Small intestine (tissue), 7 donors: ENCODE measurements at regions not wholly inside any gene's neighbourhood (a gene's known extent, or its start where the extent isn't known, plus 50 kb on each side); places are given as distances from the start of the nearest gene placed in this dataset.

Experiments
- DNase-seq, 2 donors: peaks; one replicate each; pipeline versions ENCODE4 v3.0.0 to v3.0.0-alpha.2; 2013
- FAIRE-seq: peaks from 2 replicates; lab custom pipeline; 2012; peaks lifted over from hg19 to GRCh38; lab: Jason Lieb, UNC
- H3K27ac ChIP-seq, 3 donors: one replicate each; pipeline ENCODE4 v1.5.1; 2013; ENCODE audit warnings: low read length in 2 of 3, mild to moderate bottlenecking in 2 of 3, control low read depth in 1 of 3, inconsistent platforms in 1 of 3, low read depth in 1 of 3, moderate library complexity in 1 of 3
- H3K27me3 ChIP-seq, 3 donors: one replicate each; pipeline ENCODE4 v1.6.1; 2013; ENCODE audit warnings: low read length in 3 of 3, inconsistent platforms in 1 of 3; ENCODE audit not compliant: control insufficient read depth in 3 of 3, insufficient read depth in 3 of 3
- H3K36me3 ChIP-seq, 3 donors: one replicate each; pipeline ENCODE4 v1.6.1; 2013; ENCODE audit warnings: low read length in 3 of 3, inconsistent platforms in 1 of 3, low read depth in 1 of 3, mild to moderate bottlenecking in 1 of 3, moderate library complexity in 1 of 3; ENCODE audit not compliant: control insufficient read depth in 3 of 3, insufficient read depth in 2 of 3
- H3K4me1 ChIP-seq, 3 donors: one replicate each; pipeline ENCODE4 v1.6.1; 2013; ENCODE audit warnings: low read length in 2 of 3, inconsistent platforms in 1 of 3, low read depth in 1 of 3, mild to moderate bottlenecking in 1 of 3, moderate library complexity in 1 of 3; ENCODE audit not compliant: control insufficient read depth in 3 of 3, insufficient read depth in 2 of 3
- H3K4me3 ChIP-seq, 3 donors: one replicate each; pipeline ENCODE4 v1.5.1; 2013; ENCODE audit warnings: low read length in 3 of 3, control low read depth in 1 of 3, inconsistent platforms in 1 of 3, low read depth in 1 of 3, mild to moderate bottlenecking in 1 of 3, moderate library complexity in 1 of 3
- H3K9me3 ChIP-seq, 2 donors: one replicate each; pipeline ENCODE4 v1.6.1; 2013; ENCODE audit warnings: low read depth in 1 of 2, low read length in 1 of 2; ENCODE audit not compliant: control insufficient read depth in 2 of 2, insufficient read depth in 1 of 2
- WGBS, 3 donors: extraction: QIAGEN DNeasy Blood & Tissue Kit; methylation state at CpG; one replicate each; pipeline ENCODE4 v1.1.7; 2013; 5-methylcytosine and 5-hydroxymethylcytosine counted together
- donor health status: healthy with polysubstance abuse.
- donor health status: control.
- donor health status: control.
- donor health status: Bipolar disorder and iron deficiency.
- donor health status: healthy.

DNA sequence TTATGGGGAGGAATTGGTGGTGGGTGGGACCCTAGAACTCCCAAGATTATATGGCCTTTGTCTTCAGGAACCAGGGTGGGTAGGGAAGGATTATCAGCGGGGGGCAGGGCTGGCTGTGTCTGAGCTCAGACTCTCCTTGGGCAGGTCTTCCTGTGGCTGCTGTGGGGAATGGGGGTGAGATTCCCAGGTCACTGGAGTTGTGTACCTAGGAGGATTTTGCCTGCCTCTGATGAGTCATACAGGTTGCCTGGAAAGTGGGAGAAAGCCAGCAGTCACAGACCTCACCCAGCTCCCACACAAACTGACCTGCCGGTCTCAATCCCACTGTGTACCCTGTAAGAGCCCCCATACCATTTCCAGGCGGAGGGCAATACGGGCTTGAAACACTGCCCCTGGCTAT is 209.9 kb upstream of the CNTN3 start:
- Histone ChIP-seq H3K27ac (no peak overlapping the region), H3K4me3 (no peak overlapping the region), H3K9me3 (no peaks in the 10 kb centered on the region), H3K27me3 (no peaks in the 10 kb centered on the region), H3K36me3 (no peaks in the 10 kb centered on the region), H3K4me1 (no peaks in the 10 kb centered on the region)
- 63 to 85% (median 84%) methylated on average over 4 of the region's 4 CpGs for WGBS, 3 donors
- DNase-seq (no peak), FAIRE-seq (no peak)

DNA sequence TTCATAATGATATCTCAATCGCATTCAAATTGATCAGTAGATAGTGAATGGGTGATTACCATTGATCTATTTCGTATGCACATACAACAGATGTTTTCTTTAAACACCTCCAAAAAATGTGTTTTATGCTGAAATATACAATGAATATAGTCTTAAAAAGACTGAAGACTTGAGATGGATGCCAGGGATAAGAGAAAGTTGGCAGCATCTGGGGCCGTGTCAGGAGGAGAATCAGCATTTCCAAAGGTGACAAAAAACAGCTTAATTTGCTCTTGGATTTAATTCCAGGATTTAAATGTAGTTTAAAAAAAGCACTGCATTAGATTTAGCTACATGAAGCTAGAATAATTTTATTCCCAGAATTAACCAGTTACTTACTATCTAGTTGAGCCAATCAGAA is 199.7 kb upstream of the CNTN3 start:
- H3K9me3 ChIP-seq, result no peaks in the 10 kb centered on the region
- no peaks in the 10 kb centered on the region for H3K36me3 ChIP-seq
- no peak overlapping the region for H3K4me3 ChIP-seq
- no peaks in the 10 kb centered on the region for H3K4me1 ChIP-seq
- no peaks in the 10 kb centered on the region for H3K27me3 ChIP-seq
- DNase-seq (no peak), FAIRE-seq (no peak)
- WGBS, 3 donors, result 80 to 83% (median 82%) methylated on average over 3 of the region's 3 CpGs
- H3K27ac ChIP-seq, result no peak overlapping the region

DNA sequence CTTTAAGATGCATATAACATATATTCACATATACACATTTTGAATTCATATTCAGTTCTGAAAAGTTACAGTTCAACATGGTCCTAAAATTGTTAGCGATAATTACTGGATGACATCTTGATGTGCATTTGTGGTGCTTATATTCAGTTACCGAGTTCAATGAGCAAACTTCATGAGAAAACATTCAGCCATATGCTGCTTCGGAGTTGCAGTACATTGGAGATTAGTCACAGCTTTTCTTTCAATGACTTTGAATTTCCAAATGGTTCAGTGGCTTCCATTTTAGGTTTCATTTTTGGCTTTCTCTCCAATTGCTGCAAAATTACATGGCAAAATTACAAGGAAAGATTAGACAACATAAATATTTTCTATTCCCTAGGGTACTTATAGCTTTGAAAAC is 198.3 kb upstream of the CNTN3 start:
- Histone ChIP-seq H3K27me3 (no peaks in the 10 kb centered on the region), H3K4me3 (no peak overlapping the region), H3K27ac (no peak overlapping the region), H3K9me3 (no peaks in the 10 kb centered on the region), H3K4me1 (no peaks in the 10 kb centered on the region), H3K36me3 (no peaks in the 10 kb centered on the region)
- FAIRE-seq (no peak), DNase-seq (no peak)
- WGBS, 3 donors, result 90 to 94% (median 91%) methylated on average over 3 of the region's 3 CpGs

DNA sequence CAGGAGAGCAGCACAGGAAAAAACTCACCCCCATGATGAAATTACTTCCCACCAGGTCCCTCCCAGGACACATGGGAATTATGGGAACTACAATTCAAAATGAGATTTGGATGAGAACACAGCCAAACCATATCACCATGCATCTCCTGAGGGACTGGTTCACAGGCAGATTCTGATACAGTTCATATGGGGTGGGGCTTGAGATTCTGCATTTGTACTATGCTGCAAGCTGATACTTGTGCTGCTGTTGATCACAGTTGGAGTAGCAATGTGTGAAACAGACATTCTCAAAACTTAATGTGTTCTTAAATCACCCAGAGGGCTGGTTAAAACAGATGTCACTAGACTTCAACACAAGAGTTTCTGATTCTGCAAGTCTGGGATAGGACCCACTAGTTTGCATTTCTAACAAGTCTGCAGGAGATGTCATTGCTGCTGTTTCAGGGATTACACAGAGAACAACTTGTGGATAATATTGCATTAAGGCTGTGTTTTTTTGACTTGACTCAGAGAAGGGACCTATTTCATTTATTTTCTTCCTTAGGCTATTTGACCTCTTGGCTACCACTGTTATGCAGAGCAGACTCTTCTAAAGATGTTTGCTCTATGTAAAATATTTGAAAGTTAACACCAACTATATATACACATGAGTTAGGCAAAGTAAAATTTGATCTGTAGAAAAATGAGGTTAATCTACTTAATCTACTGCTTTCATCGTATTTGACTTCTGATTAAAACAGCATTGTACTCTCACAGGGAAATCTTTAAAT is 194.2 kb upstream of the CNTN3 start:
- no peaks in the 10 kb centered on the region for H3K27me3 ChIP-seq
- DNase-seq, result no peak
- H3K4me1 ChIP-seq, result no peaks in the 10 kb centered on the region
- no peaks in the 10 kb centered on the region for H3K36me3 ChIP-seq
- H3K27ac ChIP-seq, result no peak overlapping the region
- no peak for FAIRE-seq
- WGBS, 3 donors, result 70 to 75% (median 71%) methylated on average over 1 of the region's 1 CpG
- no peak overlapping the region for H3K4me3 ChIP-seq
- H3K9me3 ChIP-seq, result no peaks in the 10 kb centered on the region

DNA sequence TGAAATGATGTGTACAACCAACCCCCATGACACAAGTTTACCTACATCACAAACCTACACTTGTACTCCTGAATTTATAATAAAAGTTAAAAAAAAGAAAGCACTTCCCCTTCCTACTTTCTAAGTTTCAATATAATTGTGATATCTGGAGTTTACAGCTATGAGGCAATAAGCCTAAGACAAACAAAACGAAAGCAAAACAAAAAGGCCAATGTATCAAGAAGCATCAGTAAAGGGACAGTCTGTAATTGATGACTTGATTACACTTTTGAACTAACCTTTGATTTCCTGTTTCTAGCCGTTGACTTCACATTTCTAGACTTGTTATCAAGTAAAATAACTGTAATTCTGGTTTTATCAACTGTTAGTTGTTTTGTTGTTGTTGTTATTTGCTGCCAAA is 187.5 kb upstream of the CNTN3 start:
- WGBS, 3 donors, result 10 to 38% (median 13%) methylated on average over 2 of the region's 2 CpGs
- DNase-seq, result no peak
- H3K4me1 ChIP-seq, result no peaks in the 10 kb centered on the region
- no peak overlapping the region for H3K4me3 ChIP-seq
- H3K27me3 ChIP-seq, result no peaks in the 10 kb centered on the region
- no peaks in the 10 kb centered on the region for H3K36me3 ChIP-seq
- FAIRE-seq, result no peak
- H3K9me3 ChIP-seq, result no peaks in the 10 kb centered on the region
- H3K27ac ChIP-seq, result no peak overlapping the region

DNA sequence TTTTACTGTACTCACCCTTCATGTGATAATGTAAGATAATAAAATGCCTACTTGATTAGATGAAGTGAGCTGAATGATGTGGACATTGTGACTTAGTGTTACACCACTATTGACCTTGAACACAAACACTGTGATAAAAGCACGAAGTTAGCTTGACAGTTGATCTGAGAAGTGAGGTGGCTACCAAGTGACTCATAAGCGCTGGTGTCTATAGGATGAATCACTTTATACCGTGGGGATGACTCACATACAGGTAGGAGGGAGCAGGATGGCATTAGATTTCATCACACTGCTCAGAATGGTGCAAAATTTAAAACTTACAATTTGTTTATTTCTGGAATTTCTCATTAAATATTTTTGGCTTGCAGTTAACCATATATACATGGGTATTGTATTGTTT is 174.7 kb upstream of the CNTN3 start:
- no peak for FAIRE-seq
- Histone ChIP-seq H3K27ac (no peak overlapping the region), H3K9me3 (peaks cover 0 to 5% of the 10 kb centered on the region in 2 donors), H3K4me1 (no peaks in the 10 kb centered on the region), H3K36me3 (no peaks in the 10 kb centered on the region), H3K4me3 (no peak overlapping the region), H3K27me3 (no peaks in the 10 kb centered on the region)
- DNase-seq, result no peak
- WGBS, 3 donors, result 25 to 53% (median 27%) methylated on average over 3 of the region's 3 CpGs

DNA sequence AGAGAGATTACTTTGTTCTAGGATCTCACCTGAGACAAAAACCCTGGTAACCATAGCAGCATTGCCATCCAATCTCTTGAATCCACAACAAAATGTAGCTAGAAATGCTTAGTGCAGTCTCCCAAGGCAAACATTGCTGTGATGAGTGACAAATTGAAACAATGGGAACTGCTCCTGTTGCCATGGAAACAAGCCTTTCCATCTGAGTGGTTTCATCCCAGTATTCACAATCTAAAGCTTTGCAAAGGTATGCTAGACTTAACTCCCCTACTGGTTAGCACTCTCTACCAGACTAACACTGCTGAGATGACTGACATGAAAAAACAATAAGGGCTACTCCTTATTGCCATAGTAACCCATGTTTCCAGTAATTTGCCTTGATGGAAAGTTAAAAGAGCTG is 172.6 kb upstream of the CNTN3 start:
- no peaks in the 10 kb centered on the region for H3K4me1 ChIP-seq
- no peaks in the 10 kb centered on the region for H3K36me3 ChIP-seq
- no peaks in the 10 kb centered on the region for H3K27me3 ChIP-seq
- no peak overlapping the region for H3K4me3 ChIP-seq
- no peak overlapping the region for H3K27ac ChIP-seq
- DNase-seq (no peak), FAIRE-seq (no peak)
- no peaks in the 10 kb centered on the region for H3K9me3 ChIP-seq

DNA sequence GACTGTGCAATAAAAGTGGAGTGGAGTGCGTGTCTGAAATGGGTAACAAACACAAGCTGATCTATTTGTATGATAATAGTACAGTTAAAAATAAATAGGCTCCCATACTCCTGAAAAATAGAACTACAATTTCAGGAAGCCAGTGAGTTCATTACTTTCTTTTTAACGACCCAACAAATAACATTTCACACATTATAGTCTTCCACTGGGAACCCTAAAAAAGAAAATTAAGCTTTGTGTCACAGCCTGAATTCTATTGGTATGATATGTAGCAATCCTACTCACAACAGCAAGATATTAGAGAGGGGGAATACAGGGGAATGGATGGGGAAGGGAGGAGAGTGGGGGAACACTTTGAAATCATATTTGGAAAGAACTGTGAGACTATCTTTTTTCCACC is 156.9 kb upstream of the CNTN3 start:
- WGBS, 3 donors, result 76 to 84% (median 79%) methylated on average over 2 of the region's 2 CpGs
- H3K4me1 ChIP-seq, result no peaks in the 10 kb centered on the region
- FAIRE-seq (no peak), DNase-seq (no peak)
- H3K27me3 ChIP-seq, result no peaks in the 10 kb centered on the region
- H3K27ac ChIP-seq, result no peak overlapping the region
- H3K9me3 ChIP-seq, result no peaks in the 10 kb centered on the region
- H3K36me3 ChIP-seq, result no peaks in the 10 kb centered on the region
- H3K4me3 ChIP-seq, result no peak overlapping the region

DNA sequence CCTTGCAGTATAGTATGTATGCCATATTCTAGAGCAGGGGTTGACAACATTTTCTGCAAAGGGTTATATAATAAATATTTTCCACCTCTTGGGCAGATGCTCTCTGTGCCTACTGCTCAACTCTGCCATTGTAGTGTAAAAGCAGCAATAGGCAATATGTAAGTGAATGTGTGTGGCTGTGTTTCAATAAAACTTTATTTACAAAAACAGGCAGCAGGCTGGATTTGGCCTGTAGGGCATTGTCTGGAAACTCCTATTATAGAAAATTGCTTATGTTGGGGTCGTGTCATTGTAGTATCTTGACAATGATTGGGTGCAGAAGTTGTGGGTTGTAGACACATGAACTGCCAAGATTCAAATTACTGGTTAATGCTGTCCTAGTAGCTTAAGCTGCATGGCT is 153.6 kb upstream of the CNTN3 start:
- H3K27me3 ChIP-seq, result no peaks in the 10 kb centered on the region
- no peak for FAIRE-seq
- no peak overlapping the region for H3K27ac ChIP-seq
- no peak overlapping the region for H3K4me3 ChIP-seq
- no peaks in the 10 kb centered on the region for H3K9me3 ChIP-seq
- 21 to 39% (median 36%) methylated on average over 1 of the region's 1 CpG for WGBS, 3 donors
- no peaks in the 10 kb centered on the region for H3K4me1 ChIP-seq
- H3K36me3 ChIP-seq, result no peaks in the 10 kb centered on the region
- DNase-seq, result no peak
